ENCODE measurements at regions not wholly inside any gene's neighbourhood (a gene's known extent, or its start where the extent isn't known, plus 50 kb on each side); places are given as distances from the start of the nearest gene placed in this dataset.

DNA sequence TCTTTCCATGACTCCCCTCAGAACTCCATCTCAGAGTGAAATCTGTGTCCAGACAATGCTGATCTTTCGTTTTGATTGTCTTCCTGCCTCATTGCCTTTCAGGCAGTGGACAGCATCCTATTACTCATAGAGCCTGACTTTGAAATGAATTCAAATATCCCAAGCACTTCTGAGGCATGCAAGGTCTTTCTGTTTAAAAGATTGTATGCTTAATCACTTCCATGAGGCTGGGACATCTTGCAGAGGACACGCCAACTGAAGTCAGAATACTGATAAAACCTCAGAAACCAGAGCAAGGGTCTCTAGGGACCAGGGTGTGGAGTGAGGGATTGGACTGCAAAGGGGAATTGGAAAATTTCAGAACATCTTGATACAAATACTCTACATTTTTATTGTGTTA lies 836.5 kb upstream of the ID2 start:
- TF ChIP-seq HOXA7 (CRISPR knock-in tag; IDR thresholded peaks at IDR 0.05; ENCODE audit: borderline replicate concordance) (no peak), ZNF768 (tag by site-specific recombination; IDR thresholded peaks at IDR 0.05) (no peak), ZNF350 (tag by site-specific recombination; IDR thresholded peaks at IDR 0.05) (no peak), ZBTB20 (tag by site-specific recombination; IDR thresholded peaks at IDR 0.05) (no peak), ZNF138 (tag by site-specific recombination; IDR thresholded peaks at IDR 0.05; ENCODE audit: borderline replicate concordance) (no peak), ZNF23 (tag by site-specific recombination; IDR thresholded peaks at IDR 0.05; ENCODE audit: borderline replicate concordance) (no peak)
- TF ChIP-seq, protein P1, sequence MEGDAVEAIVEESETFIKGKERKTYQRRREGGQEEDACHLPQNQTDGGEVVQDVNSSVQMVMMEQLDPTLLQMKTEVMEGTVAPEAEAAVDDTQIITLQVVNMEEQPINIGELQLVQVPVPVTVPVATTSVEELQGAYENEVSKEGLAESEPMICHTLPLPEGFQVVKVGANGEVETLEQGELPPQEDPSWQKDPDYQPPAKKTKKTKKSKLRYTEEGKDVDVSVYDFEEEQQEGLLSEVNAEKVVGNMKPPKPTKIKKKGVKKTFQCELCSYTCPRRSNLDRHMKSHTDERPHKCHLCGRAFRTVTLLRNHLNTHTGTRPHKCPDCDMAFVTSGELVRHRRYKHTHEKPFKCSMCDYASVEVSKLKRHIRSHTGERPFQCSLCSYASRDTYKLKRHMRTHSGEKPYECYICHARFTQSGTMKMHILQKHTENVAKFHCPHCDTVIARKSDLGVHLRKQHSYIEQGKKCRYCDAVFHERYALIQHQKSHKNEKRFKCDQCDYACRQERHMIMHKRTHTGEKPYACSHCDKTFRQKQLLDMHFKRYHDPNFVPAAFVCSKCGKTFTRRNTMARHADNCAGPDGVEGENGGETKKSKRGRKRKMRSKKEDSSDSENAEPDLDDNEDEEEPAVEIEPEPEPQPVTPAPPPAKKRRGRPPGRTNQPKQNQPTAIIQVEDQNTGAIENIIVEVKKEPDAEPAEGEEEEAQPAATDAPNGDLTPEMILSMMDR (tag by site-specific recombination; IDR thresholded peaks at IDR 0.05) = no peak
- TF ChIP-seq, protein P2, sequence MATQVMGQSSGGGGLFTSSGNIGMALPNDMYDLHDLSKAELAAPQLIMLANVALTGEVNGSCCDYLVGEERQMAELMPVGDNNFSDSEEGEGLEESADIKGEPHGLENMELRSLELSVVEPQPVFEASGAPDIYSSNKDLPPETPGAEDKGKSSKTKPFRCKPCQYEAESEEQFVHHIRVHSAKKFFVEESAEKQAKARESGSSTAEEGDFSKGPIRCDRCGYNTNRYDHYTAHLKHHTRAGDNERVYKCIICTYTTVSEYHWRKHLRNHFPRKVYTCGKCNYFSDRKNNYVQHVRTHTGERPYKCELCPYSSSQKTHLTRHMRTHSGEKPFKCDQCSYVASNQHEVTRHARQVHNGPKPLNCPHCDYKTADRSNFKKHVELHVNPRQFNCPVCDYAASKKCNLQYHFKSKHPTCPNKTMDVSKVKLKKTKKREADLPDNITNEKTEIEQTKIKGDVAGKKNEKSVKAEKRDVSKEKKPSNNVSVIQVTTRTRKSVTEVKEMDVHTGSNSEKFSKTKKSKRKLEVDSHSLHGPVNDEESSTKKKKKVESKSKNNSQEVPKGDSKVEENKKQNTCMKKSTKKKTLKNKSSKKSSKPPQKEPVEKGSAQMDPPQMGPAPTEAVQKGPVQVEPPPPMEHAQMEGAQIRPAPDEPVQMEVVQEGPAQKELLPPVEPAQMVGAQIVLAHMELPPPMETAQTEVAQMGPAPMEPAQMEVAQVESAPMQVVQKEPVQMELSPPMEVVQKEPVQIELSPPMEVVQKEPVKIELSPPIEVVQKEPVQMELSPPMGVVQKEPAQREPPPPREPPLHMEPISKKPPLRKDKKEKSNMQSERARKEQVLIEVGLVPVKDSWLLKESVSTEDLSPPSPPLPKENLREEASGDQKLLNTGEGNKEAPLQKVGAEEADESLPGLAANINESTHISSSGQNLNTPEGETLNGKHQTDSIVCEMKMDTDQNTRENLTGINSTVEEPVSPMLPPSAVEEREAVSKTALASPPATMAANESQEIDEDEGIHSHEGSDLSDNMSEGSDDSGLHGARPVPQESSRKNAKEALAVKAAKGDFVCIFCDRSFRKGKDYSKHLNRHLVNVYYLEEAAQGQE (tag by site-specific recombination; IDR thresholded peaks at IDR 0.05) = no peak
- TF ChIP-seq, protein P3, sequence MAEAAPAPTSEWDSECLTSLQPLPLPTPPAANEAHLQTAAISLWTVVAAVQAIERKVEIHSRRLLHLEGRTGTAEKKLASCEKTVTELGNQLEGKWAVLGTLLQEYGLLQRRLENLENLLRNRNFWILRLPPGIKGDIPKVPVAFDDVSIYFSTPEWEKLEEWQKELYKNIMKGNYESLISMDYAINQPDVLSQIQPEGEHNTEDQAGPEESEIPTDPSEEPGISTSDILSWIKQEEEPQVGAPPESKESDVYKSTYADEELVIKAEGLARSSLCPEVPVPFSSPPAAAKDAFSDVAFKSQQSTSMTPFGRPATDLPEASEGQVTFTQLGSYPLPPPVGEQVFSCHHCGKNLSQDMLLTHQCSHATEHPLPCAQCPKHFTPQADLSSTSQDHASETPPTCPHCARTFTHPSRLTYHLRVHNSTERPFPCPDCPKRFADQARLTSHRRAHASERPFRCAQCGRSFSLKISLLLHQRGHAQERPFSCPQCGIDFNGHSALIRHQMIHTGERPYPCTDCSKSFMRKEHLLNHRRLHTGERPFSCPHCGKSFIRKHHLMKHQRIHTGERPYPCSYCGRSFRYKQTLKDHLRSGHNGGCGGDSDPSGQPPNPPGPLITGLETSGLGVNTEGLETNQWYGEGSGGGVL (tag by site-specific recombination; IDR thresholded peaks at IDR 0.05) = no peak
- TF ChIP-seq, protein P4, sequence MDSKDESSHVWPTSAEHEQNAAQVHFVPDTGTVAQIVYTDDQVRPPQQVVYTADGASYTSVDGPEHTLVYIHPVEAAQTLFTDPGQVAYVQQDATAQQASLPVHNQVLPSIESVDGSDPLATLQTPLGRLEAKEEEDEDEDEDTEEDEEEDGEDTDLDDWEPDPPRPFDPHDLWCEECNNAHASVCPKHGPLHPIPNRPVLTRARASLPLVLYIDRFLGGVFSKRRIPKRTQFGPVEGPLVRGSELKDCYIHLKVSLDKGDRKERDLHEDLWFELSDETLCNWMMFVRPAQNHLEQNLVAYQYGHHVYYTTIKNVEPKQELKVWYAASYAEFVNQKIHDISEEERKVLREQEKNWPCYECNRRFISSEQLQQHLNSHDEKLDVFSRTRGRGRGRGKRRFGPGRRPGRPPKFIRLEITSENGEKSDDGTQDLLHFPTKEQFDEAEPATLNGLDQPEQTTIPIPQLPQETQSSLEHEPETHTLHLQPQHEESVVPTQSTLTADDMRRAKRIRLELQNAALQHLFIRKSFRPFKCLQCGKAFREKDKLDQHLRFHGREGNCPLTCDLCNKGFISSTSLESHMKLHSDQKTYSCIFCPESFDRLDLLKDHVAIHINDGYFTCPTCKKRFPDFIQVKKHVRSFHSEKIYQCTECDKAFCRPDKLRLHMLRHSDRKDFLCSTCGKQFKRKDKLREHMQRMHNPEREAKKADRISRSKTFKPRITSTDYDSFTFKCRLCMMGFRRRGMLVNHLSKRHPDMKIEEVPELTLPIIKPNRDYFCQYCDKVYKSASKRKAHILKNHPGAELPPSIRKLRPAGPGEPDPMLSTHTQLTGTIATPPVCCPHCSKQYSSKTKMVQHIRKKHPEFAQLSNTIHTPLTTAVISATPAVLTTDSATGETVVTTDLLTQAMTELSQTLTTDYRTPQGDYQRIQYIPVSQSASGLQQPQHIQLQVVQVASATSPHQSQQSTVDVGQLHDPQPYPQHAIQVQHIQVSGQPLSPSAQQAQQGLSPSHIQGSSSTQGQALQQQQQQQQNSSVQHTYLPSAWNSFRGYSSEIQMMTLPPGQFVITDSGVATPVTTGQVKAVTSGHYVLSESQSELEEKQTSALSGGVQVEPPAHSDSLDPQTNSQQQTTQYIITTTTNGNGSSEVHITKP (tag by site-specific recombination; IDR thresholded peaks at IDR 0.05) = no peak
